Endothelial cell (in vitro differentiated cells): ENCODE measurements at regions not wholly inside any gene's neighbourhood (a gene's known extent, or its start where the extent isn't known, plus 50 kb on each side); places are given as distances from the start of the nearest gene placed in this dataset.

Experiments used
- DNase-seq: peaks from one replicate; pipeline ENCODE4 v3.0.0; 2021; ENCODE audit warnings: low spot score
- H3K27ac Mint-ChIP-seq: one replicate; pipeline ENCODE4 v1.8.0; 2021; ENCODE audit warnings: mixed read lengths, inconsistent platforms; ENCODE audit not compliant: unreplicated experiment
- H3K27me3 Mint-ChIP-seq: one replicate; pipeline ENCODE4 v1.8.0; 2021; ENCODE audit warnings: mild to moderate bottlenecking, moderate library complexity, mixed read lengths, inconsistent platforms; ENCODE audit not compliant: unreplicated experiment
- H3K36me3 Mint-ChIP-seq: one replicate; pipeline ENCODE4 v1.8.0; 2021; ENCODE audit warnings: mild to moderate bottlenecking, low read depth, mixed read lengths, inconsistent platforms; ENCODE audit not compliant: unreplicated experiment
- H3K4me1 Mint-ChIP-seq: one replicate; pipeline ENCODE4 v1.8.0; 2021; ENCODE audit warnings: mild to moderate bottlenecking, mixed read lengths, inconsistent platforms; ENCODE audit not compliant: unreplicated experiment
- H3K4me3 Mint-ChIP-seq: one replicate; pipeline ENCODE4 v1.8.0; 2021; ENCODE audit warnings: mild to moderate bottlenecking, mixed read lengths, inconsistent platforms; ENCODE audit not compliant: unreplicated experiment
- H3K9me3 Mint-ChIP-seq: one replicate; pipeline ENCODE4 v1.8.0; 2021; ENCODE audit warnings: mixed read lengths, inconsistent platforms; ENCODE audit not compliant: unreplicated experiment
- CTCF ChIP-seq: fragments of 200-600 bp; sonication (generic); IDR thresholded peaks from one replicate; pipeline ENCODE4 v1.5.0; 2021; ENCODE audit warnings: antibody characterized with exemption; ENCODE audit not compliant: unreplicated experiment

- no peak for DNase-seq
- Mint-ChIP-seq H3K4me1 (peaks cover 5% of the 10 kb centered on the region), H3K4me3 (no peak overlapping the region), H3K27me3 (no peaks in the 10 kb centered on the region), H3K9me3 (no peaks in the 10 kb centered on the region), H3K27ac (no peak overlapping the region), H3K36me3 (no peaks in the 10 kb centered on the region)
- TF ChIP-seq CTCF, result no peak
These were observed 581.1 kb downstream of the CAAP1 start for GRCh38 chr9:26311463-26311995.

- H3K4me3 Mint-ChIP-seq, result no peak overlapping the region
- H3K4me1 Mint-ChIP-seq, result peaks cover 5% of the 10 kb centered on the region
- H3K27ac Mint-ChIP-seq, result no peak overlapping the region
- H3K36me3 Mint-ChIP-seq, result no peaks in the 10 kb centered on the region
- no peaks in the 10 kb centered on the region for H3K9me3 Mint-ChIP-seq
- TF ChIP-seq CTCF, result no peak
- no peaks in the 10 kb centered on the region for H3K27me3 Mint-ChIP-seq
- no peak for DNase-seq
These were observed 582.3 kb downstream of the CAAP1 start for GRCh38 chr9:26310294-26310693.

GRCh38 chr9:26308328-26308727 is 584.3 kb downstream of the CAAP1 start:
- DNase-seq, result no peak
- TF ChIP-seq CTCF, result no peak
- Mint-ChIP-seq H3K27me3 (no peaks in the 10 kb centered on the region), H3K9me3 (no peaks in the 10 kb centered on the region), H3K4me3 (no peak overlapping the region), H3K4me1 (peaks cover 5% of the 10 kb centered on the region), H3K36me3 (no peaks in the 10 kb centered on the region), H3K27ac (no peak overlapping the region)

GRCh38 chr9:26301659-26302058 is 590.9 kb downstream of the CAAP1 start:
- H3K27ac Mint-ChIP-seq, result no peak overlapping the region
- H3K4me3 Mint-ChIP-seq, result no peak overlapping the region
- H3K27me3 Mint-ChIP-seq, result no peaks in the 10 kb centered on the region
- DNase-seq, result no peak
- no peaks in the 10 kb centered on the region for H3K9me3 Mint-ChIP-seq
- H3K36me3 Mint-ChIP-seq, result no peaks in the 10 kb centered on the region
- TF ChIP-seq CTCF, result no peak
- no peaks in the 10 kb centered on the region for H3K4me1 Mint-ChIP-seq

GRCh38 chr9:26301046-26301445 is 591.6 kb downstream of the CAAP1 start:
- no peaks in the 10 kb centered on the region for H3K4me1 Mint-ChIP-seq
- no peak for DNase-seq
- H3K36me3 Mint-ChIP-seq, result no peaks in the 10 kb centered on the region
- H3K27me3 Mint-ChIP-seq, result no peaks in the 10 kb centered on the region
- no peak overlapping the region for H3K27ac Mint-ChIP-seq
- no peak overlapping the region for H3K4me3 Mint-ChIP-seq
- no peak for TF ChIP-seq CTCF
- H3K9me3 Mint-ChIP-seq, result no peaks in the 10 kb centered on the region
